ENCODE measurements at regions not wholly inside any gene's neighbourhood (a gene's known extent, or its start where the extent isn't known, plus 50 kb on each side); places are given as distances from the start of the nearest gene placed in this dataset.

DNA sequence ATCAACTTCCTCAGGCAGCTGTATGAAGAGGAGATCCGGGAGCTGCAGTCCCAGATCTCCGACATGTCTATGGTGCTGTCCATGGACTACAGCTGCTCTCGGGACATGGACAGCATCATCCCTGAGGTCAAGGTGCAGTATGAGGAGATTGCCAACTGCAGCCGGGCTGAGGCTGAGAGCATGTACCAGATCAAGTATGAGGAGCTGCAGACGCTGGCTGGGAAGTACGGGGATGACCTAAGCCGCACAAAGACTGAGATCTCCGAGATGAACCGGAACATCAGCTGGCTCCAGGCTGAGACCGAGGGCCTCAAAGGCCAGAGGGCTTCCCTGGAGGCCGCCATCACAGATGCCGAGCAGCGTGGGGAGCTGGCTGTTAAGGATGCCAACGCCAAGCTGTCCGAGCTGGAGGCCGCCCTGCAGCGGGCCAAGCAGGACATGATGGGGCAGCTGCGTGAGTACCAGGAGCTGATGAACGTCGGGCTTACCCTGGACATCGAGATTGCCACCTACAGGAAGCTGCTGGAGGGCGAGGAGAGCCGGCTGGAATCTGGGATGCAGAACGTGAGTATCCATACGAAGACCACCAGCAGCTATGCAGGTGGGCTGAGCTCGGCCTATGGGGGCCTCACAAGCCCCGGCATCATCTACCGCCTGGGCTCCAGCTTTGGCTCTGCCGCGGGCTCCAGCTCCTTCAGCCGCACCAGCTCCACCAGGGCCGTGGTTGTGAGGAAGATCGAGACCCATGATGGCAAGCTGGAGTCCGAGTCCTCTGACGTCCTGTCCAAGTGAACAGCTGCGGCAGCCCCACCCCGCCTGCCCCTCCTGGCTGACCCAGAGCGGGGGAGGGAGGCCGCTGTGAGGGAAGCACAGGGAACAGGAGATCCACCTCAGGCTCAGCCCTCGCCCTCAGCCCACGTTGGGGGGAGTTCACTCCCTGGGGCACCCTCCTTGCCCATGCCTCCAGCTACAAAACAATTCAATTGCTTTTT lies 84.0 kb downstream of the SEC61B start:
- no peak overlapping the region for H3K4me3 ChIP-seq (ENCODE audit: low read depth, low read length)
- TF ChIP-seq, protein P1, sequence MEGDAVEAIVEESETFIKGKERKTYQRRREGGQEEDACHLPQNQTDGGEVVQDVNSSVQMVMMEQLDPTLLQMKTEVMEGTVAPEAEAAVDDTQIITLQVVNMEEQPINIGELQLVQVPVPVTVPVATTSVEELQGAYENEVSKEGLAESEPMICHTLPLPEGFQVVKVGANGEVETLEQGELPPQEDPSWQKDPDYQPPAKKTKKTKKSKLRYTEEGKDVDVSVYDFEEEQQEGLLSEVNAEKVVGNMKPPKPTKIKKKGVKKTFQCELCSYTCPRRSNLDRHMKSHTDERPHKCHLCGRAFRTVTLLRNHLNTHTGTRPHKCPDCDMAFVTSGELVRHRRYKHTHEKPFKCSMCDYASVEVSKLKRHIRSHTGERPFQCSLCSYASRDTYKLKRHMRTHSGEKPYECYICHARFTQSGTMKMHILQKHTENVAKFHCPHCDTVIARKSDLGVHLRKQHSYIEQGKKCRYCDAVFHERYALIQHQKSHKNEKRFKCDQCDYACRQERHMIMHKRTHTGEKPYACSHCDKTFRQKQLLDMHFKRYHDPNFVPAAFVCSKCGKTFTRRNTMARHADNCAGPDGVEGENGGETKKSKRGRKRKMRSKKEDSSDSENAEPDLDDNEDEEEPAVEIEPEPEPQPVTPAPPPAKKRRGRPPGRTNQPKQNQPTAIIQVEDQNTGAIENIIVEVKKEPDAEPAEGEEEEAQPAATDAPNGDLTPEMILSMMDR (IDR thresholded peaks at IDR 0.05; ENCODE audit: low read depth, low read length, missing control alignments) = no peak
- no peak for DNase-seq (ENCODE audit: low read depth)

DNA sequence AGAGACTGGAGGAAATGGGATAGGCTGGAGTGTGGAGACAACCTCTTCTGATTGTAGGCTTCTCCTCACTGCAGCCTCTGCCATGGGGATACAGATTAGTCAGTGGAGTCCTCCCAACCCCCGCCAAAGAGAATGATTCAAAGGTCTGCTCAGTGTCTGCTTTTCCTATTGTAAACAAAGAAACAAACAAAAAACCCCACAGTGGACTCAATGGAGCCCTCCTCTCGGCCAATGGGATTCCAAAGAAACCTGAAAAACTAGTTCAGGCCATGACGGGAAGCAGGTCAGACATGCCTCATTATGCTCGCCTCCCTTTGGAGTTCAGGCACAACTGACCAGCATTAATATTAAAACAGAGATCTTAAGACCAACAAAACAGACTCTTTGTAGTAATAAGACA lies 85.8 kb downstream of the SEC61B start:
- no peak overlapping the region for H3K4me3 ChIP-seq (ENCODE audit: low read depth, low read length)
- DNase-seq (ENCODE audit: low read depth) = no peak
- TF ChIP-seq, protein P1 (IDR thresholded peaks at IDR 0.05; ENCODE audit: low read depth, low read length, missing control alignments) = no peak

DNA sequence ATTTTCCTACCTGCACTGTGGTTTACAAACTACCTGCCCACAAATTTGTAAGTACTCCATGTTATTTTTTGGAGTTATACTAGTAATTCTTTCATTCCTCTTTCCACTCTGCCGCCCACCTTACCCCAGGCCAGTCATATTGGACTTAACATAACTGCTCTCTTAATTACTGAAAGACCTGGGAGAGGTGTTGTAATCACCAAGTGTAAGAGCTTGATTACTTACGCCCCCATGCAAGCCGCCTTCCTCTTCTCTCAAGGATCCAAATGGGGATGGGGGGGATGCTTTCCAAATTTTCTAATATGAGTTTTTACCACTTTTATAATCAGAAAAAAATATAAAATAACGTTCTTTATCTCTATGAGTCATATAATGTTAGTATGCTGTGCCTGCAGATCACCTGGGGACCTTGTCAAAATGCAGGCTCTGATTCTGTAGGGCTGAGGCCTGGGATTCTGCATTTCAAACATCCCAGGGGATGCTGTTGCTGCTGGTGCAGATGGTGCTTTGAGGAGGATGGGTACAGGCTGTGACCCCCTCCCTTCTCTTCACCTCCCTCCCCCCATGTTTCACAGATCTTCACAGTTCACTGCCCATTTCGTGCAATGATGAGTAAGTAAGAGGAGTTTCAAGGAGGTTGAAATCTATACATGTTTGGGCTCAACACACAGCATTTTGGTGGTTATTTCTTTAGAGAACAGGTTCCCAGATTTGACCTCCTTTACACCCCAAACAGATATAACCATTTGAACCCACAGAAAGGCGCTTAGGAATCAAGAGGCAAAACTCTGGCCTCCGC lies 87.3 kb downstream of the SEC61B start:
- DNase-seq (ENCODE audit: low read depth) = no peak
- H3K4me3 ChIP-seq (ENCODE audit: low read depth, low read length) = no peak overlapping the region
- TF ChIP-seq, protein P1 (IDR thresholded peaks at IDR 0.05; ENCODE audit: low read depth, low read length, missing control alignments) = no peak

DNA sequence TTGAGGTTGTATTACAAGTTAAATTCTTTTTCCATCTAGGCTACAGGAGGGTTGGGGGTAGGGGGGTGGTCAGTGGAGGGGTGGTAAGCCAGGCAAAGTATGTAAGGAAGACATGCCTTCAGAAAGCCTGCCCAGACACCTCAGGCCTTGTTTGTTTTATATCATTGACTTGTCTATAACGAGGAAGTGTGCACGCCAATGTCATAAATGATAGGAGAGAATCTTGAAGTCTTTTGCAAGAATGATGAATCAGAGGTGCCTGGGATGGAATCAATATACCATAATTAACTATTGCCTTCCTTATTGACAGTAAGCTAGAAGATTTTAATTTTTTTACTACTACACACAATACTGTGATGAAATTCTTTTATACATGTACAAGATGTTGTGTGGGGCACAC lies 90.7 kb downstream of the SEC61B start:
- no peak for DNase-seq (ENCODE audit: low read depth)
- TF ChIP-seq, protein P1 (IDR thresholded peaks at IDR 0.05; ENCODE audit: low read depth, low read length, missing control alignments) = no peak
- no peak overlapping the region for H3K4me3 ChIP-seq (ENCODE audit: low read depth, low read length)

DNA sequence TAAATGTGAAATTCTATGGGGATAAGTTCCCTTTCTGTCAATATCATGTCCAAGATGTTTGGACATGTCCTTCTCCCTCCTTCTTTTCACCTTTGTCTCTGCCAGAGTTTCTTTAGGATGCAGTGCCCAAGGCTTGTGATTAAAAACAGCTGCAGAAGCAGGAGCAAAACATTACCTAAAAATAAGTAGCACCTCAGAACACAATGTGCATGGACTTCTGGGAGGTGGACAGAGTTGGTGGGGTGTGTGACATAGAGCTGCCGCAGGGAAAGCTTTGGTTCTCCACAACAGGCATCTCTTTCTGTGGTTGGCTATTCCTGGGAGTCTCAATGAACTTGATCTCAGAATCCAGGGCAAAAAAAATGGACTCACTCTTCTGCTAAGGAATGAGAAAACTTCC lies 97.0 kb downstream of the SEC61B start:
- no peak for DNase-seq (ENCODE audit: low read depth)
- H3K4me3 ChIP-seq (ENCODE audit: low read depth, low read length) = no peak overlapping the region
- TF ChIP-seq, protein P1 (IDR thresholded peaks at IDR 0.05; ENCODE audit: low read depth, low read length, missing control alignments) = no peak

DNA sequence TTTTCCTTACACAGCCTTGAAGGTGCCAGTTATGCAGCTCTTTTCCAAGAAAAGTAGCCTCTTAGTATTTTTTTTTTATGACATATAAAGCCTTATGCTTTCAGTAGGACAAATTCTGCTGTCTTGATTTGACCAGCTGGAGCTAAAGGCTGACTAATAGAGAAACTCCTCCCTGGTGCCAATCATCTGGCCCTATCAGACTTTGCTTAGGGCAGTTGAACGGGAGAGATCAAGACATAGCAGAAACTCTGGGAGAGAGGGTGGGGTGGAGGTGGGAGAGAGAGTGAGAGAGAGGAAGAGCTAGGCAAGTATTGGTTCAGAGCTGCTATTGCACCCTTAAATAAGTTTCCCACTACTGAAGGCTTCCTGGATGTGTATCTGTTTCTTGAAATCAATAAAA lies 100.2 kb downstream of the SEC61B start:
- DNase-seq (ENCODE audit: low read depth) = no peak
- TF ChIP-seq, protein P1 (IDR thresholded peaks at IDR 0.05; ENCODE audit: low read depth, low read length, missing control alignments) = no peak
- no peak overlapping the region for H3K4me3 ChIP-seq (ENCODE audit: low read depth, low read length)
